MM.1S (cell line): ENCODE measurements at regions not wholly inside any gene's neighbourhood (a gene's known extent, or its start where the extent isn't known, plus 50 kb on each side); places are given as distances from the start of the nearest gene placed in this dataset.

Experiments
- DNase-seq: peaks from one replicate; pipeline ENCODE4 v3.0.0-alpha.2; 2015
- H2AFZ ChIP-seq: fragments of 300-600 bp; sonication (generic); 2 replicates; pipeline ENCODE4 v1.6.0; 2016; ENCODE audit warnings: antibody characterized with exemption, low read length
- H3F3A ChIP-seq: fragments of 300-600 bp; sonication (generic); 2 replicates; pipeline ENCODE4 v1.6.1; 2016; ENCODE audit warnings: mild to moderate bottlenecking, antibody characterized with exemption, low read length, moderate library complexity, mixed read lengths; ENCODE audit not compliant: insufficient read depth
- H3K27ac ChIP-seq: fragments of 300-600 bp; sonication (generic); 2 replicates; pipeline ENCODE4 v1.5.1; 2016; ENCODE audit warnings: mild to moderate bottlenecking, low read length
- H3K27me3 ChIP-seq: fragments of 300-600 bp; sonication (generic); replicated peaks from 2 replicates; pipeline ENCODE4 v1.6.0; 2016; ENCODE audit warnings: low read length; ENCODE audit not compliant: insufficient read depth
- H3K36me3 ChIP-seq: fragments of 300-600 bp; sonication (generic); replicated peaks from 2 replicates; pipeline ENCODE4 v1.6.1; 2016; ENCODE audit warnings: mild to moderate bottlenecking, low read length, mixed read lengths; ENCODE audit not compliant: insufficient read depth
- H3K4me1 ChIP-seq: fragments of 300-600 bp; sonication (generic); 2 replicates; pipeline ENCODE4 v1.6.1; 2016; ENCODE audit warnings: low read length, mixed read lengths
- H3K4me2 ChIP-seq: fragments of 300-600 bp; sonication (generic); 2 replicates; pipeline ENCODE4 v1.6.0; 2016; ENCODE audit warnings: low read depth, low read length
- H3K4me3 ChIP-seq: fragments of 300-600 bp; sonication (generic); 2 replicates; pipeline ENCODE4 v1.5.1; 2016; ENCODE audit warnings: low read length, mixed read lengths
- H3K79me2 ChIP-seq: fragments of 300-600 bp; sonication (generic); 2 replicates; pipeline ENCODE4 v1.6.1; 2016; ENCODE audit warnings: mixed run types, low read length, mixed read lengths
- H3K9ac ChIP-seq: fragments of 300-600 bp; sonication (generic); 2 replicates; pipeline ENCODE4 v1.6.1; 2016; ENCODE audit warnings: low read length, mixed read lengths
- H3K9me2 ChIP-seq: fragments of 300-600 bp; sonication (generic); replicated peaks from 2 replicates; pipeline ENCODE4 v1.6.1; 2016; ENCODE audit warnings: mild to moderate bottlenecking, low read length, mixed read lengths; ENCODE audit not compliant: insufficient read depth
- H3K9me3 ChIP-seq: fragments of 300-600 bp; sonication (generic); replicated peaks from 2 replicates; pipeline ENCODE4 v1.6.1; 2016; ENCODE audit warnings: mild to moderate bottlenecking, low read length, mixed read lengths; ENCODE audit not compliant: insufficient read depth
- H4K20me1 ChIP-seq: fragments of 300-600 bp; sonication (generic); 2 replicates; pipeline ENCODE4 v1.6.1; 2016; ENCODE audit warnings: mild to moderate bottlenecking, low read length, moderate library complexity, mixed read lengths; ENCODE audit not compliant: insufficient read depth
- CTCF ChIP-seq: fragments of 300-600 bp; sonication (generic); IDR thresholded peaks from 2 replicates; pipeline ENCODE4 v1.5.1; 2016; ENCODE audit warnings: antibody characterized with exemption, low read length, mixed read lengths
- EZH2 ChIP-seq: fragments of 300-600 bp; sonication (generic); optimal IDR thresholded peaks from 2 replicates; pipeline ENCODE3; 2017; ENCODE audit warnings: low read depth, mild to moderate bottlenecking, antibody characterized with exemption, low read length, mixed read lengths
- EZH2phosphoT487 ChIP-seq: fragments of 300-600 bp; sonication (generic); IDR thresholded peaks from 2 replicates; pipeline ENCODE4 v1.6.1; 2018; ENCODE audit warnings: antibody characterized with exemption, low read length

- H3K27me3 ChIP-seq, result no peaks in the 10 kb centered on the region
- no peak overlapping the region for H3K9ac ChIP-seq
- H3K36me3 ChIP-seq, result no peaks in the 10 kb centered on the region
- no peaks in the 10 kb centered on the region for H3F3A ChIP-seq
- H3K4me1 ChIP-seq, result no peaks in the 10 kb centered on the region
- H3K9me3 ChIP-seq, result no peaks in the 10 kb centered on the region
- no peaks in the 10 kb centered on the region for H3K9me2 ChIP-seq
- no peak overlapping the region for H3K27ac ChIP-seq
- TF ChIP-seq EZH2phosphoT487 (no peak), EZH2 (no peak), CTCF (no peak)
- no peaks in the 10 kb centered on the region for H4K20me1 ChIP-seq
- H2AFZ ChIP-seq, result no peak overlapping the region
- no peak overlapping the region for H3K4me3 ChIP-seq
- H3K4me2 ChIP-seq, result no peak overlapping the region
- no peaks in the 10 kb centered on the region for H3K79me2 ChIP-seq
- DNase-seq, result no peak
Measured at GRCh38 chr13:80802946-80803345, 462.0 kb upstream of the SPRY2 start.

- TF ChIP-seq EZH2, result no peak
- no peak for TF ChIP-seq CTCF
- no peak for TF ChIP-seq EZH2phosphoT487
- Histone ChIP-seq H3K9ac (no peak overlapping the region), H2AFZ (no peak overlapping the region), H3K4me3 (no peak overlapping the region), H3K9me3 (no peaks in the 10 kb centered on the region), H3K4me2 (no peak overlapping the region), H3K79me2 (no peaks in the 10 kb centered on the region), H3F3A (no peaks in the 10 kb centered on the region), H3K4me1 (no peaks in the 10 kb centered on the region), H4K20me1 (no peaks in the 10 kb centered on the region), H3K9me2 (no peaks in the 10 kb centered on the region), H3K27ac (no peak overlapping the region), H3K27me3 (no peaks in the 10 kb centered on the region), H3K36me3 (no peaks in the 10 kb centered on the region)
- DNase-seq, result no peak
Measured at GRCh38 chr13:80798576-80799133, 457.7 kb upstream of the SPRY2 start.

GRCh38 chr13:80787604-80788003 is 446.7 kb upstream of the SPRY2 start:
- no peak overlapping the region for H3K9ac ChIP-seq
- no peaks in the 10 kb centered on the region for H3F3A ChIP-seq
- no peak overlapping the region for H3K4me2 ChIP-seq
- H3K27ac ChIP-seq, result no peak overlapping the region
- no peak overlapping the region for H3K4me3 ChIP-seq
- H3K4me1 ChIP-seq, result no peaks in the 10 kb centered on the region
- H3K27me3 ChIP-seq, result no peaks in the 10 kb centered on the region
- no peak for TF ChIP-seq CTCF
- no peak for TF ChIP-seq EZH2phosphoT487
- no peak for TF ChIP-seq EZH2
- H3K36me3 ChIP-seq, result no peaks in the 10 kb centered on the region
- no peak for DNase-seq
- H3K9me2 ChIP-seq, result no peaks in the 10 kb centered on the region
- no peaks in the 10 kb centered on the region for H4K20me1 ChIP-seq
- H3K9me3 ChIP-seq, result no peaks in the 10 kb centered on the region
- H3K79me2 ChIP-seq, result no peaks in the 10 kb centered on the region
- no peak overlapping the region for H2AFZ ChIP-seq
